CD14-positive monocyte (primary cell): ENCODE measurements at regions not wholly inside any gene's neighbourhood (a gene's known extent, or its start where the extent isn't known, plus 50 kb on each side); places are given as distances from the start of the nearest gene placed in this dataset.

Experiments used
- DNase-seq, 3 donors: peaks; one replicate each; pipeline ENCODE4 v3.0.0-alpha.2; 2011 to 2022
- H2AFZ ChIP-seq: 2 replicates; pipeline ENCODE4 v1.6.0; 2012; ENCODE audit warnings: mild to moderate bottlenecking, low read depth, low read length, inconsistent platforms; ENCODE audit not compliant: insufficient read depth, poor library complexity, severe bottlenecking
- H3K27ac ChIP-seq, 2 donors: 1 replicate in 1 of 2; 2 replicates in 1 of 2; pipeline ENCODE4 v1.5.1; 2012 to 2013; ENCODE audit warnings: low read length in 2 of 2, control low read depth in 1 of 2, inconsistent platforms in 1 of 2, low read depth in 1 of 2, mild to moderate bottlenecking in 1 of 2
- H3K27me3 ChIP-seq, 2 donors: one replicate each; pipeline versions ENCODE4 v1.6.0 to v1.6.1; 2011 to 2013; ENCODE audit warnings: low read length in 2 of 2; ENCODE audit not compliant: control insufficient read depth in 2 of 2, insufficient read depth in 2 of 2
- H3K36me3 ChIP-seq, 2 donors: replicated peaks in 1 of 2; 1 replicate in 1 of 2; 2 replicates in 1 of 2; pipeline versions ENCODE4 v1.5.1 to v1.6.1; 2012 to 2013; ENCODE audit warnings: low read length in 2 of 2, control low read depth in 1 of 2, inconsistent platforms in 1 of 2, mild to moderate bottlenecking in 1 of 2; ENCODE audit not compliant: insufficient read depth in 2 of 2, control insufficient read depth in 1 of 2
- H3K4me1 ChIP-seq, 2 donors: 1 replicate in 1 of 2; 2 replicates in 1 of 2; pipeline versions ENCODE4 v1.5.1 to v1.6.1; 2012 to 2013; ENCODE audit warnings: low read length in 2 of 2, control low read depth in 1 of 2, inconsistent platforms in 1 of 2, mild to moderate bottlenecking in 1 of 2, moderate library complexity in 1 of 2; ENCODE audit not compliant: insufficient read depth in 2 of 2, control insufficient read depth in 1 of 2
- H3K4me2 ChIP-seq: replicated peaks from 2 replicates; pipeline ENCODE3; 2012; ENCODE audit warnings: low read length, moderate library complexity, mild to moderate bottlenecking; ENCODE audit not compliant: poor library complexity, severe bottlenecking; ENCODE audit errors: extremely low read depth
- H3K4me3 ChIP-seq, 3 experiments: fragments of 200-600 bp in 1 of 3; sonication (generic) in 1 of 3; replicated peaks in 1 of 3; 1 replicate in 2 of 3; 2 replicates in 1 of 3; pipeline ENCODE4 v1.5.1; 2011 to 2013; ENCODE audit warnings: low read length in 3 of 3, mild to moderate bottlenecking in 3 of 3, control low read depth in 2 of 3, low read depth in 2 of 3, inconsistent platforms in 1 of 3, moderate library complexity in 1 of 3
- H3K79me2 ChIP-seq: 2 replicates; pipeline ENCODE4 v1.6.0; 2012; ENCODE audit warnings: mild to moderate bottlenecking, control low read depth, inconsistent platforms, low read length, moderate library complexity; ENCODE audit not compliant: insufficient read depth
- H3K9ac ChIP-seq: 2 replicates; pipeline ENCODE4 v1.6.0; 2017; ENCODE audit warnings: low read length, mild to moderate bottlenecking; ENCODE audit not compliant: insufficient read depth, poor library complexity, severe bottlenecking
- H3K9me3 ChIP-seq, 2 donors: replicated peaks in 1 of 2; 1 replicate in 1 of 2; 2 replicates in 1 of 2; pipeline versions ENCODE4 v1.5.1 to v1.6.1; 2012 to 2013; ENCODE audit warnings: low read length in 2 of 2, control low read depth in 1 of 2; ENCODE audit not compliant: control insufficient read depth in 1 of 2, insufficient read depth in 1 of 2
- H4K20me1 ChIP-seq: 2 replicates; pipeline ENCODE4 v1.6.0; 2012; ENCODE audit warnings: mild to moderate bottlenecking, low read length, control low read depth, moderate library complexity; ENCODE audit not compliant: insufficient read depth
- H3K27ac Mint-ChIP-seq, 7 donors: one replicate each; pipeline ENCODE4 v1.8.0; 2020; ENCODE audit warnings: mild to moderate bottlenecking in 7 of 7, mixed read lengths in 7 of 7, moderate library complexity in 6 of 7, inconsistent platforms in 2 of 7
- H3K27me3 Mint-ChIP-seq, 3 donors: one replicate each; pipeline ENCODE4 v1.8.0; 2021 to 2022; ENCODE audit warnings: low read depth in 3 of 3, mild to moderate bottlenecking in 3 of 3, mixed read lengths in 3 of 3, moderate library complexity in 3 of 3, inconsistent platforms in 1 of 3
- H3K36me3 Mint-ChIP-seq, 2 donors: one replicate each; pipeline ENCODE4 v1.8.0; 2020; ENCODE audit warnings: mixed read lengths in 2 of 2, inconsistent platforms in 1 of 2, mild to moderate bottlenecking in 1 of 2
- H3K4me1 Mint-ChIP-seq: one replicate; pipeline ENCODE4 v1.8.0; 2020; ENCODE audit warnings: mild to moderate bottlenecking, mixed read lengths
- H3K4me3 Mint-ChIP-seq, 2 donors: one replicate each; pipeline ENCODE4 v1.8.0; 2020; ENCODE audit warnings: mild to moderate bottlenecking in 2 of 2, mixed read lengths in 2 of 2, moderate library complexity in 1 of 2
- H3K9me3 Mint-ChIP-seq, 7 donors: one replicate each; pipeline ENCODE4 v1.8.0; 2020 to 2022; ENCODE audit warnings: mixed read lengths in 7 of 7, mild to moderate bottlenecking in 6 of 7, moderate library complexity in 6 of 7, inconsistent platforms in 2 of 7
- CTCF ChIP-seq: fragments of 200-600 bp; IDR thresholded peaks from one replicate; pipeline ENCODE4 v1.8.0; 2022; ENCODE audit warnings: antibody characterized with exemption, mild to moderate bottlenecking
- WGBS: methylation state at CpG from one replicate; pipeline ENCODE4 v1.1.5; 2013; ENCODE audit warnings: missing lambda C conversion rate; ENCODE audit not compliant: insufficient coverage; 5-methylcytosine and 5-hydroxymethylcytosine counted together
- intact Hi-C, 2 donors: fragments of 100-400 bp; cut with micrococcal nuclease; formaldehyde crosslinking; loops; one replicate each; pipeline versions ENCODE4 v1.15.0 to v1.15.1; 2023

- Histone ChIP-seq H3K4me1 (peaks cover 16 to 24% of the 10 kb centered on the region in 2 donors), H3K9ac (no peak overlapping the region), H3K36me3 (no peaks in the 10 kb centered on the region), H2AFZ (no peak overlapping the region), H4K20me1 (no peaks in the 10 kb centered on the region), H3K4me3 (no peak overlapping the region), H3K27ac (no peak overlapping the region), H3K79me2 (no peaks in the 10 kb centered on the region), H3K27me3 (no peaks in the 10 kb centered on the region), H3K9me3 (no peaks in the 10 kb centered on the region), H3K4me2 (no peak overlapping the region)
- intact Hi-C loops, result no loop called here
- DNase-seq, result no peak
- Mint-ChIP-seq H3K27me3 (peaks cover 0 to 7% (median 2%) of the 10 kb centered on the region in 3 donors), H3K4me1 (peaks cover 33% of the 10 kb centered on the region), H3K9me3 (peaks cover 0 to 2% (median 0%) of the 10 kb centered on the region in 7 donors), H3K27ac (peak overlapping the region in 2 of 7 donors; percentile 4 to 14), H3K36me3 (no peaks in the 10 kb centered on the region), H3K4me3 (no peak overlapping the region)
- 90% methylated on average over 14 of the region's 15 CpGs for WGBS
- TF ChIP-seq CTCF, result no peak
These were observed 92.5 kb upstream of the PRDM11 start for GRCh38 chr11:45053736-45054446.

DNA sequence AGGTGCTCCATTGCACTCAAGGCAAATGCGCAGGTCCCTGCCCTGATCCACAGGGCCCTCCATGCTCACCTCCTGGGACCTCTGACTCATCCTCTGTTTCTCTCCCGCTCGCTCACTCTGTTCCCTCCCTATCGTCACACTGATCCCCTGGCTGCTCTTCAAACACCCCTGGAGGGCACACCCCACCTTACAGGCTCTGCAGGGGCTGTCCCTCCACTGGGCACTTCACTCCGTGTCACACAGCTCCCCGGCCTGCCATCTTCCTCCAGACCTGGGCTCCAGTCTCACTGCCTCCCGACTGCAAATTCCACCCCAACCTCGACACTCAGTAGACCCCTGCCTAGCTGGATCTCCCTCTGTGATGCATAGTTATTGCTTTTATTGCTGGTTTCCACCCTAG lies 91.5 kb upstream of the PRDM11 start:
- no peak overlapping the region for H3K9ac ChIP-seq
- Mint-ChIP-seq H3K27ac (peak overlapping the region in 1 of 7 donors; percentile 48), H3K4me1 (peaks cover 32% of the 10 kb centered on the region), H3K4me3 (no peak overlapping the region), H3K9me3 (peaks cover 0 to 2% (median 0%) of the 10 kb centered on the region in 7 donors), H3K27me3 (peaks cover 2 to 7% (median 2%) of the 10 kb centered on the region in 3 donors), H3K36me3 (no peaks in the 10 kb centered on the region)
- no peaks in the 10 kb centered on the region for H3K9me3 ChIP-seq
- no peaks in the 10 kb centered on the region for H3K79me2 ChIP-seq
- 87% methylated on average over 6 of the region's 8 CpGs for WGBS
- no peaks in the 10 kb centered on the region for H3K27me3 ChIP-seq
- DNase-seq, result no peak
- peaks cover 18 to 25% of the 10 kb centered on the region in 2 donors for H3K4me1 ChIP-seq
- H3K4me3 ChIP-seq, result no peak overlapping the region
- intact Hi-C loops, result no loop called here
- H3K36me3 ChIP-seq, result no peaks in the 10 kb centered on the region
- H3K4me2 ChIP-seq, result no peak overlapping the region
- H3K27ac ChIP-seq, result no peak overlapping the region
- H2AFZ ChIP-seq, result no peak overlapping the region
- no peak for TF ChIP-seq CTCF
- no peaks in the 10 kb centered on the region for H4K20me1 ChIP-seq
